ENCODE measurements at regions not wholly inside any gene's neighbourhood (a gene's known extent, or its start where the extent isn't known, plus 50 kb on each side); places are given as distances from the start of the nearest gene placed in this dataset.

DNA sequence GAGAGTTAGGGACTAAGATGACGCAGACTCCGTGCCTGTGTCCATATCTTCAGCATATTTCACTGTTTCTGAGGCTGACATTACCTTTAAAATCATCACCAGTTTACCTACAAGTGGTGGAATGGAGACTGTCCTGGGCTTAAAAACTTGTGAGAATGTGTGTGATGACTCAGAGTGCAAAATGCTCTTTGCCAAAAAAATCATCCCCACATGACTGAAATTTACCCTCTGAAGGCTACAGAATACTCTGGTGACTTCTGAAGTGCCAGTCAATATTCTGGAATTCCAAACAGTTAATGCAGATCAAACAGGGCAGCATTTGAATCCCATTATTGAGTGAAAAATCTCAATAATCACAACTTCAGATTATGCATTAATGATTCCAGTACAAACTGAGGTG, 901.4 kb downstream of the EFNB2 start:
- Histone ChIP-seq H3K4me1 (no peaks in the 10 kb centered on the region), H3K9me3 (no peaks in the 10 kb centered on the region), H3K27me3 (no peaks in the 10 kb centered on the region), H3K4me3 (no peak overlapping the region), H3K27ac (no peak overlapping the region), H3K36me3 (no peaks in the 10 kb centered on the region)
- intact Hi-C loops (cut with DNase I) = no loop called here
- DNase-seq (ENCODE audit: extremely low spot score in 2 of 2) = no peak
- TF ChIP-seq POLR2AphosphoS5 (IDR thresholded peaks at IDR 0.05; ENCODE audit: insufficient read depth in 1 of 2, low read depth in 1 of 2) (no peak), POLR2A (IDR thresholded peaks at IDR 0.05) (no peak), CTCF (IDR thresholded peaks at IDR 0.05) (no peak)

DNA sequence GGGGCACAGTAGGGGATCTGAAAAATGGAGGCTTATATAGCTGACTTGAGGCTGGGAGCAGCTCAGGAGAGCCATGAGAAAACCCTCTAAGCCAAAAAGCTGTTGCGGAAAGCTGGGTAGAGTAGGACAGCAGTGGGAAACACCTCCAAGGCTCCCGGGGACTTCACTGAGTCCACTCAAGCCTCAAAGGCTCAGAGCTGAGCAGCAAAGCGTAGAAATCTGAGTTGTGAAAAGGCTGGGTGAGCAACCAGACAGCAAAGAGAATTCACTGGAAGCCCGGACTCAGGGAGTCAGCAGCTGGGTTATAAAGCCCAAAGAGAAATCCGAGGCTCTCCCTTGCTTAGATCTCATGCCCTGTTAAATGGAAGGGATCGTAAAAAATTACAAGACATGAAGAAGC, 905.0 kb downstream of the EFNB2 start:
- H3K27ac ChIP-seq = no peak overlapping the region

GRCh38 chr13:105627270-105627669, 908.2 kb downstream of the EFNB2 start:
- intact Hi-C loops (cut with DNase I) = no loop called here
- no peak for DNase-seq (ENCODE audit: extremely low spot score in 2 of 2)
- Histone ChIP-seq H3K4me1 (no peaks in the 10 kb centered on the region), H3K9me3 (no peaks in the 10 kb centered on the region), H3K4me3 (no peak overlapping the region), H3K27me3 (no peaks in the 10 kb centered on the region), H3K27ac (no peak overlapping the region), H3K36me3 (no peaks in the 10 kb centered on the region)
- no peak for TF ChIP-seq POLR2AphosphoS5 (IDR thresholded peaks at IDR 0.05; ENCODE audit: insufficient read depth in 1 of 2, low read depth in 1 of 2)
- no peak for TF ChIP-seq POLR2A (IDR thresholded peaks at IDR 0.05)
- no peak for TF ChIP-seq CTCF (IDR thresholded peaks at IDR 0.05)

More for the DNA sequence above, 905.0 kb downstream of the EFNB2 start:
- Histone ChIP-seq H3K9me3 (no peaks in the 10 kb centered on the region), H3K27me3 (no peaks in the 10 kb centered on the region), H3K4me1 (no peaks in the 10 kb centered on the region), H3K36me3 (no peaks in the 10 kb centered on the region), H3K4me3 (no peak overlapping the region)
- intact Hi-C loops (cut with DNase I) = no loop called here
- TF ChIP-seq CTCF (IDR thresholded peaks at IDR 0.05) (no peak), POLR2AphosphoS5 (IDR thresholded peaks at IDR 0.05; ENCODE audit: insufficient read depth in 1 of 2, low read depth in 1 of 2) (no peak), POLR2A (IDR thresholded peaks at IDR 0.05) (no peak)
- no peak for DNase-seq (ENCODE audit: extremely low spot score in 2 of 2)

DNA sequence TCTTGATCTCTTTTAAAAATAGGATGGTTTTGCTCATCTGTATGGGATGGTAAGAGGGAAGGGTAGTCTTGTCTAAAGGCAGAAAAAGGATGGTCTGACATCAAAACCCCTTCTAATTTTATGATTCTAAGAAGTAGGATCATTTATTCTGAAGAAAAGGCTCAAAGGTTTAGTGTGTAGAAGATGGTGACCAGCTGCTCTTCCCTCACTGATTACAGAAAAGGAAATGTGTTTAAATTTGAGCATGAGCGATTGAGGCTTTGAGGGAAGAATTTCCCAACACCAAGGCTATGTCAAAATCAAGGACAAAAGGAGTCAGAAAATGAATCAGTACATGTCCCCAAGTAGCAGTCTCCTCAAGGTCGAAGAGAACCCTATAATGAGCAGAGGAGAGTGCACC, 909.8 kb downstream of the EFNB2 start:
- Histone ChIP-seq H3K27me3 (no peaks in the 10 kb centered on the region), H3K36me3 (no peaks in the 10 kb centered on the region), H3K9me3 (no peaks in the 10 kb centered on the region), H3K4me3 (no peak overlapping the region), H3K27ac (no peak overlapping the region), H3K4me1 (no peaks in the 10 kb centered on the region)
- intact Hi-C loops (cut with DNase I) = no loop called here
- TF ChIP-seq POLR2A (IDR thresholded peaks at IDR 0.05) (no peak), CTCF (IDR thresholded peaks at IDR 0.05) (no peak), POLR2AphosphoS5 (IDR thresholded peaks at IDR 0.05; ENCODE audit: insufficient read depth in 1 of 2, low read depth in 1 of 2) (no peak)
- no peak for DNase-seq (ENCODE audit: extremely low spot score in 2 of 2)

DNA sequence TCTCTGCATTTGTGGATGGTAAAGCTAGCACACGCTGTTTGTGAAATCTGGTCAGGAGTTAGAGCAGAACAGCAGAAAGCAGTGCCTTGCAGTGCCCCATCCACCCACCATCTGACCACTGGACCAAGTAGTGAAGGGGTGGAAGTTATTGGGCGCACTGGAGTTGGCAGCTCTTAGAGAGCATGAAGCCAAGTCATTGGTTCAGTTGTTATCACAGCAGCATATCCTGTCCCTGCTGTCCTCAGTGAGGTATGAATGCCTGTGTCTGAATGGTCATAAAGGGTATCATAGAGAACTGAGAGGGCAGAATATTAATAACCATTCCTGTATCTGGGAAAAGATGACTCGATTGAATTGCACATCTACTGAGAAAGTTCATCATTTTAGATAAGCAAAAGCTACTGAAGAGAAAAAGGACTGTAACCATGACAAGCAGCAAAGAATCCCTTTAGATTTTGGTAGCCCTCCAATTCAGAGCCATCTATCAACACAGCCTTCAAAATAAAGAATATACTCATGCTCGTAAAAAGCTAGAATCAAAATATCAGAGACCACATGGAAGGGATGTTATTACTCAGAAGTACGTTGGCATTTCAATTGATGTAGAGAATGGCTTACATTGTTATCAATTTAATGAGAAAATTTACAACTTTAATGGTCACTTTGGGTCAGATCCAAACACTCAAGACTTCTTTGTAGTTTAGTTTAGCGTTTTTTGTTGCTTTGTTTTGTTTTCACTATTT, 919.0 kb downstream of the EFNB2 start:
- Histone ChIP-seq H3K4me1 (no peaks in the 10 kb centered on the region), H3K9me3 (no peaks in the 10 kb centered on the region), H3K36me3 (no peaks in the 10 kb centered on the region), H3K4me3 (no peak overlapping the region), H3K27ac (no peak overlapping the region), H3K27me3 (no peaks in the 10 kb centered on the region)
- TF ChIP-seq POLR2A (IDR thresholded peaks at IDR 0.05) (no peak), CTCF (IDR thresholded peaks at IDR 0.05) (no peak), POLR2AphosphoS5 (IDR thresholded peaks at IDR 0.05; ENCODE audit: insufficient read depth in 1 of 2, low read depth in 1 of 2) (no peak)
- intact Hi-C loops (cut with DNase I) = no loop called here
- DNase-seq (ENCODE audit: extremely low spot score in 2 of 2) = no peak

All from vagina (tissue), 2 donors.